Activated naive CD8-positive, alpha-beta T cell treated with anti-CD3 and anti-CD28 coated beads, Interleukin-2, amount 10 ng/mL, durations not matched to agents 7 days and 5 days (primary cell): ENCODE measurements at regions not wholly inside any gene's neighbourhood (a gene's known extent, or its start where the extent isn't known, plus 50 kb on each side); places are given as distances from the start of the nearest gene placed in this dataset.
"Not testable (repeated sequence)": the region's sequence is repeated elsewhere in the genome, so short reads cannot be mapped to it uniquely, and the experiment has no call there.

Experiments
- ATAC-seq: fragments of 150-1000 bp; cut with Tn5 transposase; one replicate; pipeline ENCODE4 v1.10.0; 2021; ENCODE audit warnings: low read depth, moderate library complexity
- POLR2A ChIA-PET: fragments of 350-600 bp; sonication (Branson Sonifier 250); formaldehyde crosslinking; loops from one replicate; lab custom pipeline; 2021; ENCODE audit warnings: antibody characterized with exemption; lab: Charles Lee
- DNase-seq: peaks from one replicate; pipeline ENCODE4 v3.0.0; 2021
- H3K27ac Mint-ChIP-seq: one replicate; pipeline ENCODE4 v1.8.0; 2022; ENCODE audit warnings: mild to moderate bottlenecking, mixed read lengths
- H3K27me3 Mint-ChIP-seq: one replicate; pipeline ENCODE4 v1.8.0; 2022; ENCODE audit warnings: mild to moderate bottlenecking, moderate library complexity, mixed read lengths
- H3K36me3 Mint-ChIP-seq: one replicate; pipeline ENCODE4 v1.8.0; 2021; ENCODE audit warnings: mild to moderate bottlenecking, mixed read lengths
- H3K4me1 Mint-ChIP-seq: one replicate; pipeline ENCODE4 v1.8.0; 2021; ENCODE audit warnings: mixed read lengths
- H3K4me3 Mint-ChIP-seq: one replicate; pipeline ENCODE4 v1.8.0; 2022; ENCODE audit warnings: mild to moderate bottlenecking, moderate library complexity, mixed read lengths
- H3K9me3 Mint-ChIP-seq: one replicate; pipeline ENCODE4 v1.8.0; 2021; ENCODE audit warnings: mixed read lengths

- peaks cover 4% of the 10 kb centered on the region for H3K9me3 Mint-ChIP-seq
- H3K4me3 Mint-ChIP-seq = no peak overlapping the region
- H3K36me3 Mint-ChIP-seq = peaks cover 38% of the 10 kb centered on the region
- peaks cover 7% of the 10 kb centered on the region for H3K4me1 Mint-ChIP-seq
- DNase-seq (no peak), ATAC-seq (no peak)
- POLR2A ChIA-PET = no interaction called here
- H3K27me3 Mint-ChIP-seq = no peaks in the 10 kb centered on the region
- H3K27ac Mint-ChIP-seq = no peak overlapping the region
These were observed 54.0 kb upstream of the ANKRD28 start for GRCh38 chr3:15851735-15852134.

- ATAC-seq (peak; percentile 63), DNase-seq (peak; percentile 73)
- POLR2A ChIA-PET = no interaction called here
- peaks cover 23% of the 10 kb centered on the region for H3K36me3 Mint-ChIP-seq
- H3K27me3 Mint-ChIP-seq = no peaks in the 10 kb centered on the region
- H3K4me3 Mint-ChIP-seq = peak overlapping the region; percentile 94
- H3K4me1 Mint-ChIP-seq = peaks cover 20% of the 10 kb centered on the region
- peak overlapping the region; percentile 88 for H3K27ac Mint-ChIP-seq
- peaks cover 3% of the 10 kb centered on the region for H3K9me3 Mint-ChIP-seq
These were observed 61.0 kb upstream of the ANKRD28 start for GRCh38 chr3:15858547-15859506.

- peak overlapping the region; percentile 98 for H3K27ac Mint-ChIP-seq
- POLR2A ChIA-PET = no interaction called here
- peaks cover 20% of the 10 kb centered on the region for H3K4me1 Mint-ChIP-seq
- H3K4me3 Mint-ChIP-seq = peak overlapping the region; percentile 99
- no peaks in the 10 kb centered on the region for H3K9me3 Mint-ChIP-seq
- peaks cover 16% of the 10 kb centered on the region for H3K36me3 Mint-ChIP-seq
- H3K27me3 Mint-ChIP-seq = no peaks in the 10 kb centered on the region
- ATAC-seq = peak; percentile 84
- peak; percentile 85 for DNase-seq
These were observed 61.8 kb upstream of the ANKRD28 start for GRCh38 chr3:15859507-15860013.

GRCh38 chr3:15860014-15860934 is 62.5 kb upstream of the ANKRD28 start:
- peaks cover 15% of the 10 kb centered on the region for H3K36me3 Mint-ChIP-seq
- peak overlapping the region; percentile 77 for H3K4me3 Mint-ChIP-seq
- no peaks in the 10 kb centered on the region for H3K9me3 Mint-ChIP-seq
- H3K27me3 Mint-ChIP-seq = no peaks in the 10 kb centered on the region
- POLR2A ChIA-PET = no interaction called here
- H3K4me1 Mint-ChIP-seq = peaks cover 20% of the 10 kb centered on the region
- DNase-seq = peak; percentile 57
- H3K27ac Mint-ChIP-seq = peak overlapping the region; percentile 69
- ATAC-seq = peak; percentile 69

GRCh38 chr3:15861163-15861562 is 63.4 kb upstream of the ANKRD28 start:
- Mint-ChIP-seq H3K4me1 (peaks cover 16% of the 10 kb centered on the region), H3K4me3 (peak overlapping the region; percentile 77), H3K27me3 (no peaks in the 10 kb centered on the region), H3K36me3 (peaks cover 11% of the 10 kb centered on the region), H3K9me3 (no peaks in the 10 kb centered on the region), H3K27ac (no peak overlapping the region)
- POLR2A ChIA-PET = no interaction called here
- no peak for DNase-seq
- ATAC-seq = no peak

- ATAC-seq = no peak
- DNase-seq = no peak
- Mint-ChIP-seq H3K27me3 (peaks cover 7% of the 10 kb centered on the region), H3K9me3 (peaks cover 2% of the 10 kb centered on the region), H3K4me1 (no peaks in the 10 kb centered on the region), H3K36me3 (no peaks in the 10 kb centered on the region), H3K27ac (no peak overlapping the region), H3K4me3 (no peak overlapping the region)
- POLR2A ChIA-PET = no interaction called here
These were observed 75.0 kb upstream of the ANKRD28 start for GRCh38 chr3:15872807-15873206.

GRCh38 chr3:15873415-15873814 is 75.6 kb upstream of the ANKRD28 start:
- POLR2A ChIA-PET = no interaction called here
- Mint-ChIP-seq H3K36me3 (peaks cover 3% of the 10 kb centered on the region), H3K27ac (no peak overlapping the region), H3K4me3 (no peak overlapping the region), H3K27me3 (peaks cover 7% of the 10 kb centered on the region), H3K9me3 (peaks cover 2% of the 10 kb centered on the region), H3K4me1 (no peaks in the 10 kb centered on the region)
- DNase-seq (no peak), ATAC-seq (no peak)

- no peak for ATAC-seq
- POLR2A ChIA-PET = no interaction called here
These were observed 77.4 kb upstream of the ANKRD28 start for GRCh38 chr3:15875016-15875689.

GRCh38 chr3:15876669-15877068 is 78.9 kb upstream of the ANKRD28 start:
- no peaks in the 10 kb centered on the region for H3K9me3 Mint-ChIP-seq
- POLR2A ChIA-PET = no interaction called here

More at GRCh38 chr3:15875016-15875689, 77.4 kb upstream of the ANKRD28 start:
- Mint-ChIP-seq H3K4me1 (no peaks in the 10 kb centered on the region), H3K27me3 (peaks cover 7% of the 10 kb centered on the region), H3K4me3 (no peak overlapping the region), H3K27ac (no peak overlapping the region), H3K36me3 (peaks cover 3% of the 10 kb centered on the region), H3K9me3 (peaks cover 2% of the 10 kb centered on the region)
- no peak for DNase-seq

GRCh38 chr3:15877813-15878212 is 80.0 kb upstream of the ANKRD28 start:
- no peak for DNase-seq
- no peaks in the 10 kb centered on the region for H3K9me3 Mint-ChIP-seq
- no peaks in the 10 kb centered on the region for H3K27me3 Mint-ChIP-seq
- no peak overlapping the region for H3K27ac Mint-ChIP-seq
- no peak for ATAC-seq
- no peak overlapping the region for H3K4me3 Mint-ChIP-seq
- H3K4me1 Mint-ChIP-seq = no peaks in the 10 kb centered on the region
- POLR2A ChIA-PET = no interaction called here
- H3K36me3 Mint-ChIP-seq = peaks cover 3% of the 10 kb centered on the region

More at GRCh38 chr3:15876669-15877068, 78.9 kb upstream of the ANKRD28 start:
- no peaks in the 10 kb centered on the region for H3K4me1 Mint-ChIP-seq
- ATAC-seq (no peak), DNase-seq (no peak)
- no peaks in the 10 kb centered on the region for H3K27me3 Mint-ChIP-seq
- H3K36me3 Mint-ChIP-seq = peaks cover 3% of the 10 kb centered on the region
- no peak overlapping the region for H3K4me3 Mint-ChIP-seq
- H3K27ac Mint-ChIP-seq = no peak overlapping the region

GRCh38 chr3:15879787-15880186 is 82.0 kb upstream of the ANKRD28 start:
- ATAC-seq, H3K36me3 Mint-ChIP-seq, POLR2A ChIA-PET, H3K27ac Mint-ChIP-seq, H3K9me3 Mint-ChIP-seq, H3K4me1 Mint-ChIP-seq, H3K27me3 Mint-ChIP-seq, H3K4me3 Mint-ChIP-seq, DNase-seq: not testable (repeated sequence)

- H3K4me3 Mint-ChIP-seq = no peak overlapping the region
- H3K9me3 Mint-ChIP-seq = peaks cover 6% of the 10 kb centered on the region
- POLR2A ChIA-PET = no interaction called here
- no peaks in the 10 kb centered on the region for H3K4me1 Mint-ChIP-seq
- H3K36me3 Mint-ChIP-seq = peaks cover 3% of the 10 kb centered on the region
- ATAC-seq (no peak), DNase-seq (no peak)
- no peaks in the 10 kb centered on the region for H3K27me3 Mint-ChIP-seq
- H3K27ac Mint-ChIP-seq = no peak overlapping the region
These were observed 84.8 kb upstream of the ANKRD28 start for GRCh38 chr3:15882577-15882976.

- Mint-ChIP-seq H3K4me3 (no peak overlapping the region), H3K9me3 (peaks cover 6% of the 10 kb centered on the region), H3K27me3 (peaks cover 2% of the 10 kb centered on the region), H3K4me1 (no peaks in the 10 kb centered on the region), H3K36me3 (peaks cover 2% of the 10 kb centered on the region), H3K27ac (no peak overlapping the region)
- DNase-seq (no peak), ATAC-seq (no peak)
- POLR2A ChIA-PET = no interaction called here
These were observed 86.4 kb upstream of the ANKRD28 start for GRCh38 chr3:15884132-15884531.
